ENCODE measurements at regions not wholly inside any gene's neighbourhood (a gene's known extent, or its start where the extent isn't known, plus 50 kb on each side); places are given as distances from the start of the nearest gene placed in this dataset.

DNA sequence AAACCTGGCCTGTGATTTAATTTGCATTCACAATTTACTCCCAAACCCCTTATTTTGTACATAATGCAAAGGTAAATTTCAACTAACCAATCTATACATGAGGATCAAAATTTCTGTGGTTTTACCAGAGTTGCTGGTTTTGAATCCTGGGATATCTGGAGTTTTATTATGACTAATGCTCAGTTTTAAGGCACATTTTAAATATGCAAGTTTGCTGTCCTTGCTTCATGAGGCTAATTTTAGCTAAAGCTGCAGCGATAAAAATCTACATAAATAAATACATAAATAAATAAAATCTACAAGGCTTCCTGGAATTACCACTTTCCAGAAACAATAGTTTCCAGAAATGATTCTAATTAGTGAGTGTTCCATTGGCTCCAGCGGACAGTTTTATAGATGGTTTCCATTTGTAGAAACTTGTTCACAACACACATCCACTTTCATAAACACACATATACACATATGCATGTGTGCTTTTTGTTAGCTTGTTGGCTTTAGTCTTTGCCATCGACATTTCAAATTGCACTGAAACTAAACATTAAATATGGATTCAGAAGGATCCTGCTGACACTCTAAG lies 339.5 kb upstream of the NRP1 start:
- no peaks in the 10 kb centered on the region for H3K9me3 ChIP-seq (ENCODE audit: control insufficient read depth, insufficient read depth, low read length)
- no peaks in the 10 kb centered on the region for H3K36me3 ChIP-seq (ENCODE audit: control insufficient read depth, low read length)
- H3K27me3 ChIP-seq (ENCODE audit: control insufficient read depth, low read length): no peaks in the 10 kb centered on the region
- no peaks in the 10 kb centered on the region for H3K4me1 ChIP-seq (ENCODE audit: control insufficient read depth, low read length)
- H3K9me2 ChIP-seq (replicated peaks; ENCODE audit: control insufficient read depth, low read length): no peaks in the 10 kb centered on the region
- no peak for TF ChIP-seq EZH2phosphoT487 (IDR thresholded peaks at IDR 0.05; ENCODE audit: borderline replicate concordance, low read length)
- TF ChIP-seq, protein P1, sequence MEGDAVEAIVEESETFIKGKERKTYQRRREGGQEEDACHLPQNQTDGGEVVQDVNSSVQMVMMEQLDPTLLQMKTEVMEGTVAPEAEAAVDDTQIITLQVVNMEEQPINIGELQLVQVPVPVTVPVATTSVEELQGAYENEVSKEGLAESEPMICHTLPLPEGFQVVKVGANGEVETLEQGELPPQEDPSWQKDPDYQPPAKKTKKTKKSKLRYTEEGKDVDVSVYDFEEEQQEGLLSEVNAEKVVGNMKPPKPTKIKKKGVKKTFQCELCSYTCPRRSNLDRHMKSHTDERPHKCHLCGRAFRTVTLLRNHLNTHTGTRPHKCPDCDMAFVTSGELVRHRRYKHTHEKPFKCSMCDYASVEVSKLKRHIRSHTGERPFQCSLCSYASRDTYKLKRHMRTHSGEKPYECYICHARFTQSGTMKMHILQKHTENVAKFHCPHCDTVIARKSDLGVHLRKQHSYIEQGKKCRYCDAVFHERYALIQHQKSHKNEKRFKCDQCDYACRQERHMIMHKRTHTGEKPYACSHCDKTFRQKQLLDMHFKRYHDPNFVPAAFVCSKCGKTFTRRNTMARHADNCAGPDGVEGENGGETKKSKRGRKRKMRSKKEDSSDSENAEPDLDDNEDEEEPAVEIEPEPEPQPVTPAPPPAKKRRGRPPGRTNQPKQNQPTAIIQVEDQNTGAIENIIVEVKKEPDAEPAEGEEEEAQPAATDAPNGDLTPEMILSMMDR (IDR thresholded peaks at IDR 0.05; ENCODE audit: low read depth, low read length, poor library complexity, severe bottlenecking): no peak
- no peak overlapping the region for H3K27ac ChIP-seq (ENCODE audit: low read depth, low read length)
- H3F3A ChIP-seq (ENCODE audit: control insufficient read depth, insufficient read depth): no peaks in the 10 kb centered on the region
- H3K4me3 ChIP-seq (ENCODE audit: low read length): no peak overlapping the region
- no peaks in the 10 kb centered on the region for H4K20me1 ChIP-seq (ENCODE audit: control insufficient read depth, insufficient read depth, low read depth, low read length)
- no peak overlapping the region for H3K4me2 ChIP-seq (ENCODE audit: low read length)
- no peaks in the 10 kb centered on the region for H3K79me2 ChIP-seq (ENCODE audit: control insufficient read depth, low read length)

DNA sequence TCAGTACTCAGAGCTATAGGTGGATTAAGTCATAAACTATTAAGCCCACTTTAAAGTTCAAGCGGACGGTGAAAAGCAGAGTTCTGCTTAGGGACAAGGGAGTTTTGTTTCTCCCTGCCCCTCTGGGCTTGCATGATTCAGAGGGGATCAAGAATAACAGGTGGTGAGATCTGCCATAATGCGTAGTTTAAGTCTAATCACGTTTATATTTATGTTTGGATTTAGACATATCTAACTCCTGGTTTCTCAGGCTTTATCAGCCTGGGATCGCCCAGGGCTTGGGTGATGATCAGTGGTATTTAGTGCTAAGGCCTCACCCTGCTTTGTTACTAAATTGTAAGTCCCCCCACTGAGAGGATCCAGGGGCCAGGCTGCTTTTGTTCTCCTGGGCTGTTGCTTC lies 335.4 kb upstream of the NRP1 start:
- Histone ChIP-seq H3K27ac (ENCODE audit: low read depth, low read length) (no peak overlapping the region), H4K20me1 (ENCODE audit: control insufficient read depth, insufficient read depth, low read depth, low read length) (no peaks in the 10 kb centered on the region), H3K4me3 (ENCODE audit: low read length) (no peak overlapping the region), H3K79me2 (ENCODE audit: control insufficient read depth, low read length) (no peaks in the 10 kb centered on the region), H3K9me3 (ENCODE audit: control insufficient read depth, insufficient read depth, low read length) (no peaks in the 10 kb centered on the region), H3K27me3 (ENCODE audit: control insufficient read depth, low read length) (no peaks in the 10 kb centered on the region), H3K36me3 (ENCODE audit: control insufficient read depth, low read length) (no peaks in the 10 kb centered on the region), H3K4me2 (ENCODE audit: low read length) (no peak overlapping the region), H3F3A (ENCODE audit: control insufficient read depth, insufficient read depth) (no peaks in the 10 kb centered on the region), H3K4me1 (ENCODE audit: control insufficient read depth, low read length) (no peaks in the 10 kb centered on the region), H3K9me2 (replicated peaks; ENCODE audit: control insufficient read depth, low read length) (no peaks in the 10 kb centered on the region)
- TF ChIP-seq, protein P1 (IDR thresholded peaks at IDR 0.05; ENCODE audit: low read depth, low read length, poor library complexity, severe bottlenecking): no peak
- no peak for TF ChIP-seq EZH2phosphoT487 (IDR thresholded peaks at IDR 0.05; ENCODE audit: borderline replicate concordance, low read length)

DNA sequence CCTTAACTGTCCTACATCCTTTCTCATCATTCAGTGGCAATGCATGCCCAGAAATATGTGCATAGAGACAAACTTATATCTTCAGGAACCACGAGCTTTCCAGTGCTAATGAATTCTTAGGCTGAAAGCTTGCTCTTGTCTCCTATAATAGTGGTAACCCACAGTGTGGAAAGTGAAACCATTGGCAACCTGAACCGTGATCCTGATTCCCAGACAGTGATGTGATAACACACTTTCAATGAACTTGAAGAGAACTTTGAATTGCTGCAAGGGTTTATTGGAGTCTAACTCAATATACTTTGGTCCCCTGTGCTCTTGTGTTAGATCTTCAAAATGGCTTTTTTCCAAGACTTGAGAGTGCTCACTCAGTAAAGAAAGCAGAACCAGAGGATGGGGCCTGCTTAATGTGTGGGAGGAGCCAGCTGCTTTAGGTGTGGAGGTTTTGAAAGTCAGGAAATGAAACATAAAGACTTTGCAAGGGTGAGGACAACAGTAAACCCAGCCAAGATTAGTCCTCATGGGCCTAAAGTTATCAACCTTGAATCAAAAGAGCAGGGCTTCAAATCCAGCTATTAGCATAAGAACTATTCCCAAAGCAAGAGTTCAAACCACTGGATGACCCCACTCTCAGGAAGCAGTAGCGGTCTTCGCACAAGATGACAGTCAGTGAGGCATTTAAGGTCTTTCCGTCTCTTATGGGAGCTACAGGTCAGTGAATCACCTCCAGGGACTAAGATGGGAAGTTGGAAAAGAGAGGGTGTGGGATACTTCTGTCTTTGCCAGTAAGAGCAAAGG lies 332.4 kb upstream of the NRP1 start:
- Histone ChIP-seq H3K27ac (ENCODE audit: low read depth, low read length) (no peak overlapping the region), H3K4me1 (ENCODE audit: control insufficient read depth, low read length) (no peaks in the 10 kb centered on the region), H3K4me3 (ENCODE audit: low read length) (no peak overlapping the region), H3K9me3 (ENCODE audit: control insufficient read depth, insufficient read depth, low read length) (no peaks in the 10 kb centered on the region), H4K20me1 (ENCODE audit: control insufficient read depth, insufficient read depth, low read depth, low read length) (no peaks in the 10 kb centered on the region), H3K27me3 (ENCODE audit: control insufficient read depth, low read length) (no peaks in the 10 kb centered on the region), H3F3A (ENCODE audit: control insufficient read depth, insufficient read depth) (no peaks in the 10 kb centered on the region), H3K36me3 (ENCODE audit: control insufficient read depth, low read length) (no peaks in the 10 kb centered on the region), H3K79me2 (ENCODE audit: control insufficient read depth, low read length) (no peaks in the 10 kb centered on the region), H3K4me2 (ENCODE audit: low read length) (no peak overlapping the region), H3K9me2 (replicated peaks; ENCODE audit: control insufficient read depth, low read length) (no peaks in the 10 kb centered on the region)
- TF ChIP-seq, protein P1 (IDR thresholded peaks at IDR 0.05; ENCODE audit: low read depth, low read length, poor library complexity, severe bottlenecking): no peak
- no peak for TF ChIP-seq EZH2phosphoT487 (IDR thresholded peaks at IDR 0.05; ENCODE audit: borderline replicate concordance, low read length)
